Fibroblast of lung (primary cell): ENCODE measurements at regions not wholly inside any gene's neighbourhood (a gene's known extent, or its start where the extent isn't known, plus 50 kb on each side); places are given as distances from the start of the nearest gene placed in this dataset.

Experiments used
- DNase-seq, 2 donors: peaks; one replicate each; pipeline versions ENCODE4 v3.0.0 to v3.0.0-alpha.2; 2010; ENCODE audit warnings: low read depth in 2 of 2
- H2AFZ ChIP-seq: 2 replicates; pipeline ENCODE4 v1.5.1; 2012; ENCODE audit warnings: low read length, control low read depth, inconsistent platforms
- H3K27ac ChIP-seq: 2 replicates; pipeline ENCODE4 v1.5.1; 2011; ENCODE audit warnings: low read length, control low read depth; ENCODE audit not compliant: insufficient read depth
- H3K27me3 ChIP-seq: 2 replicates; pipeline ENCODE4 v1.5.1; 2011; ENCODE audit warnings: mild to moderate bottlenecking, low read length; ENCODE audit not compliant: control insufficient read depth, insufficient read depth
- H3K36me3 ChIP-seq: 2 replicates; pipeline ENCODE4 v1.5.1; 2011; ENCODE audit warnings: low read length; ENCODE audit not compliant: control insufficient read depth, insufficient read depth
- H3K4me1 ChIP-seq: 2 replicates; pipeline ENCODE4 v1.5.1; 2011; ENCODE audit warnings: low read length; ENCODE audit not compliant: control insufficient read depth, insufficient read depth; ENCODE audit errors: extremely low read depth
- H3K4me2 ChIP-seq: 2 replicates; pipeline ENCODE4 v1.5.1; 2011; ENCODE audit warnings: low read length, control low read depth; ENCODE audit not compliant: insufficient read depth; ENCODE audit errors: extremely low read depth
- H3K4me3 ChIP-seq, 4 experiments: fragments of 200-600 bp in 1 of 4; sonication (generic) in 1 of 4; replicated peaks in 1 of 4; 2 replicates each; pipeline ENCODE4 v1.5.1; 2011 to 2016; ENCODE audit warnings: low read length in 4 of 4, low read depth in 3 of 4, mild to moderate bottlenecking in 3 of 4, control low read depth in 2 of 4, inconsistent platforms in 1 of 4, mixed read lengths in 1 of 4; ENCODE audit not compliant: insufficient read depth in 1 of 4; ENCODE audit errors: control extremely low read depth in 1 of 4
- H3K79me2 ChIP-seq: 2 replicates; pipeline ENCODE4 v1.5.1; 2012; ENCODE audit warnings: mild to moderate bottlenecking, low read length, inconsistent platforms; ENCODE audit not compliant: control insufficient read depth, insufficient read depth
- H3K9ac ChIP-seq: 2 replicates; pipeline ENCODE4 v1.5.1; 2011; ENCODE audit warnings: mild to moderate bottlenecking, low read length, control low read depth; ENCODE audit not compliant: insufficient read depth
- H3K9me3 ChIP-seq: 2 replicates; pipeline ENCODE4 v1.5.1; 2012; ENCODE audit warnings: low read depth, low read length; ENCODE audit not compliant: control insufficient read depth, insufficient read depth
- H4K20me1 ChIP-seq: 2 replicates; pipeline ENCODE4 v1.5.1; 2011; ENCODE audit warnings: low read length; ENCODE audit not compliant: control insufficient read depth, insufficient read depth; ENCODE audit errors: extremely low read depth
- EZH2 ChIP-seq: IDR thresholded peaks from 2 replicates; pipeline ENCODE4 v1.5.1; 2012; ENCODE audit warnings: low read length, control low read depth, mild to moderate bottlenecking; ENCODE audit errors: missing control alignments
- TF ChIP-seq, protein P1 (sequence below), 2 donors: IDR thresholded peaks in 1 of 2; conservative IDR thresholded peaks in 1 of 2; 1 replicate in 1 of 2; 2 replicates in 1 of 2; pipeline ENCODE4 v1.5.1; 2011 to 2012; ENCODE audit warnings: low read length in 2 of 2, control low read depth in 1 of 2, inconsistent platforms in 1 of 2, low read depth in 1 of 2, mild to moderate bottlenecking in 1 of 2

DNA sequence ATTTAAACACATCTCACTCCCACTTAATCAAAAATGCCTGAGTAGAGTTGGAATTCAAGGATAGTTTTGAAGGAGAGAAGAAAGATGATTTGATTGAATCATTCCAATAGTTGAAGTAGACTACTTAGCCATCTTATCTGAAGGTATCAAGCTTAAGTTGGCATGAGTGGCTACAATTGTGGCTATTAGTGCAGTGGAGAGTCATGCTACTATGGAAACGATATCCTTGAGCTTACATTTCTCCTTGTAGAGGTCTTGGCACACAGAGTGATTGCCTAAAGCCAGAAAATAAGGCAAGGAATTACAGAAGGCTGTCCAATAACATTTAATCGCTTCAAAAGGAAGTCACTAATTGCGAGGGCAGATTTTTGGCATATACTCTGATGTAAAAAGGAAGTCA is 1022.7 kb downstream of the IGSF11 start:
- no peak overlapping the region for H3K9ac ChIP-seq
- H3K27me3 ChIP-seq = no peaks in the 10 kb centered on the region
- no peak for TF ChIP-seq EZH2
- TF ChIP-seq, protein P1, sequence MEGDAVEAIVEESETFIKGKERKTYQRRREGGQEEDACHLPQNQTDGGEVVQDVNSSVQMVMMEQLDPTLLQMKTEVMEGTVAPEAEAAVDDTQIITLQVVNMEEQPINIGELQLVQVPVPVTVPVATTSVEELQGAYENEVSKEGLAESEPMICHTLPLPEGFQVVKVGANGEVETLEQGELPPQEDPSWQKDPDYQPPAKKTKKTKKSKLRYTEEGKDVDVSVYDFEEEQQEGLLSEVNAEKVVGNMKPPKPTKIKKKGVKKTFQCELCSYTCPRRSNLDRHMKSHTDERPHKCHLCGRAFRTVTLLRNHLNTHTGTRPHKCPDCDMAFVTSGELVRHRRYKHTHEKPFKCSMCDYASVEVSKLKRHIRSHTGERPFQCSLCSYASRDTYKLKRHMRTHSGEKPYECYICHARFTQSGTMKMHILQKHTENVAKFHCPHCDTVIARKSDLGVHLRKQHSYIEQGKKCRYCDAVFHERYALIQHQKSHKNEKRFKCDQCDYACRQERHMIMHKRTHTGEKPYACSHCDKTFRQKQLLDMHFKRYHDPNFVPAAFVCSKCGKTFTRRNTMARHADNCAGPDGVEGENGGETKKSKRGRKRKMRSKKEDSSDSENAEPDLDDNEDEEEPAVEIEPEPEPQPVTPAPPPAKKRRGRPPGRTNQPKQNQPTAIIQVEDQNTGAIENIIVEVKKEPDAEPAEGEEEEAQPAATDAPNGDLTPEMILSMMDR (conservative IDR thresholded peaks at IDR 0.05 in 1 of 2, IDR thresholded peaks at IDR 0.05 in 1 of 2; ENCODE audit: low read depth in 1 of 2, low read length in 2 of 2) = no peak
- H3K27ac ChIP-seq = no peak overlapping the region
- no peak overlapping the region for H3K4me3 ChIP-seq
- H4K20me1 ChIP-seq = no peaks in the 10 kb centered on the region
- H3K4me2 ChIP-seq = no peak overlapping the region
- no peaks in the 10 kb centered on the region for H3K9me3 ChIP-seq
- H3K4me1 ChIP-seq = no peaks in the 10 kb centered on the region
- no peak overlapping the region for H2AFZ ChIP-seq
- no peaks in the 10 kb centered on the region for H3K79me2 ChIP-seq
- no peak for DNase-seq
- no peaks in the 10 kb centered on the region for H3K36me3 ChIP-seq

DNA sequence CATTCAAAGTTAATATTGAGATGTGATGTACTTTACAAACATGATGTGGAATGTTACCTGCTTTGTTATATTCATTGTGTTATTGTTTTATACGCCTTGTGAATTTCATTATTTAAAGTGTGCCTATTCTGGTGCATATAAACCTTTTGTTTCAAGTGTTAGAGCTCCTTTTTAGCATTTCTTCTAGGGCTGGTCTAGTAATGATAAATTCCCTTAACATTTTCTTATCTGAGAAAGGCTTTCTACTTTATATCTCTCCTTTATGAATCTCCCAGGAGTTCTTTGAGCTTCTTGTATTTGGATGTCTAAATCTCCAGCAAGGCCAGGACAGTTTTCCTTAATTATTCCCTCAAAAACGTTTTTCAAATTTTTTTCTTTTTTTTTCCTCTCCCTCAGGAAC is 1005.6 kb downstream of the IGSF11 start:
- Histone ChIP-seq H3K4me1 (no peaks in the 10 kb centered on the region), H3K27me3 (no peaks in the 10 kb centered on the region), H3K4me3 (no peak overlapping the region), H3K9ac (no peak overlapping the region), H3K79me2 (no peaks in the 10 kb centered on the region), H2AFZ (no peak overlapping the region), H3K4me2 (no peak overlapping the region), H3K27ac (no peak overlapping the region), H3K9me3 (no peaks in the 10 kb centered on the region), H3K36me3 (no peaks in the 10 kb centered on the region), H4K20me1 (no peaks in the 10 kb centered on the region)
- no peak for DNase-seq
- no peak for TF ChIP-seq EZH2

DNA sequence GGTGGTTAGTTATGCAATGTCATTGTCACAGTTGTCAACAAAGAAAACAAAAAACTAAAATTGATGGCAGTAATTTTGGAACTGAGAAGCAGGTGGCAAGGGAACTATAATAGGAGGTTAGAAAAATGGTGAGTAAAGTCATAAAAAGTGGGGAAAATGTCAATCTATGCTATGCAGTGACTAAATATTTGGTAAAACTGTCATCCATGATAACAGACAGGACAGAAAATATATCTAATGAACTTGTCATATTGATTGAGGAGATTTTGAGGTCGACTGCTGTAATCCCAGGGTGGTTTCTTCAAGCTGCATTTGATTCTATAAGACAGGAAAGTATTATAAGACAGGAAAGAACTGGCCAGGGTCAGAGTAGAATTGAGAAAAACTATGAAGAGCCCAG is 998.4 kb downstream of the IGSF11 start:
- Histone ChIP-seq H3K9ac (no peak overlapping the region), H3K4me3 (no peak overlapping the region), H3K27ac (no peak overlapping the region), H3K79me2 (no peaks in the 10 kb centered on the region), H3K36me3 (no peaks in the 10 kb centered on the region), H3K9me3 (no peaks in the 10 kb centered on the region), H3K4me1 (no peaks in the 10 kb centered on the region), H2AFZ (no peak overlapping the region), H3K4me2 (no peak overlapping the region), H4K20me1 (no peaks in the 10 kb centered on the region), H3K27me3 (no peaks in the 10 kb centered on the region)
- no peak for TF ChIP-seq EZH2
- TF ChIP-seq, protein P1 (conservative IDR thresholded peaks at IDR 0.05 in 1 of 2, IDR thresholded peaks at IDR 0.05 in 1 of 2; ENCODE audit: low read depth in 1 of 2, low read length in 2 of 2) = no peak
- no peak for DNase-seq

DNA sequence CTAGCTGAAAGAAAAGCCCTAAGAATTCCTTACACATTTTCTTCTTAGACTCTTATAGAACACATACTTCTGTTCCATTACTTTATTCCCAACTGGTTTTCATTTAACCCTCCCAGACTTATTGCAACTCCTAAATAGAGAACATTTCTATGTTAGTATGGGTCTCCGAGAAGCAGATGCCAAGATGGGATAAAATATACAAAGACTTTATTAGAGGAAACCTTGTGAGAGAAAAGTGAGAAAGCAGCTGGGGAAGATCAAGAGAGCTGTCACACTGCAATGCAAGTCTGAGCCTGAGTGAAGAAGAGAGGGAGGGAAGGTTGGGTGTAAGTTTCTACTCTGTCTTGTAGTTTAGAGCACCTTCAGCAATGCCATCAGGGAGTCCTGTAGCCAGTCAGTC is 979.3 kb downstream of the IGSF11 start:
- no peak overlapping the region for H3K9ac ChIP-seq
- no peaks in the 10 kb centered on the region for H3K27me3 ChIP-seq
- DNase-seq = peak in 1 of 2 donors; percentile 75
- no peaks in the 10 kb centered on the region for H4K20me1 ChIP-seq
- H3K36me3 ChIP-seq = no peaks in the 10 kb centered on the region
- no peaks in the 10 kb centered on the region for H3K79me2 ChIP-seq
- TF ChIP-seq, protein P1 (conservative IDR thresholded peaks at IDR 0.05 in 1 of 2, IDR thresholded peaks at IDR 0.05 in 1 of 2; ENCODE audit: low read depth in 1 of 2, low read length in 2 of 2) = no peak
- no peak for TF ChIP-seq EZH2
- H3K4me3 ChIP-seq = no peak overlapping the region
- no peak overlapping the region for H3K4me2 ChIP-seq
- no peak overlapping the region for H2AFZ ChIP-seq
- no peaks in the 10 kb centered on the region for H3K9me3 ChIP-seq
- H3K27ac ChIP-seq = no peak overlapping the region
- no peaks in the 10 kb centered on the region for H3K4me1 ChIP-seq
